Putamen (tissue), 1 donor: ENCODE measurements at regions not wholly inside any gene's neighbourhood (a gene's known extent, or its start where the extent isn't known, plus 50 kb on each side); places are given as distances from the start of the nearest gene placed in this dataset.
A peak's percentile ranks its signal among the peaks of the same experiment; 100 is the strongest.
"Not testable (repeated sequence)": the region's sequence is repeated elsewhere in the genome, so short reads cannot be mapped to it uniquely, and the experiment has no call there.

ENCODE experiments used
- DNase-seq: peaks from one replicate; pipeline ENCODE4 v3.0.0-alpha.2; 2016; ENCODE audit warnings: low spot score

DNA sequence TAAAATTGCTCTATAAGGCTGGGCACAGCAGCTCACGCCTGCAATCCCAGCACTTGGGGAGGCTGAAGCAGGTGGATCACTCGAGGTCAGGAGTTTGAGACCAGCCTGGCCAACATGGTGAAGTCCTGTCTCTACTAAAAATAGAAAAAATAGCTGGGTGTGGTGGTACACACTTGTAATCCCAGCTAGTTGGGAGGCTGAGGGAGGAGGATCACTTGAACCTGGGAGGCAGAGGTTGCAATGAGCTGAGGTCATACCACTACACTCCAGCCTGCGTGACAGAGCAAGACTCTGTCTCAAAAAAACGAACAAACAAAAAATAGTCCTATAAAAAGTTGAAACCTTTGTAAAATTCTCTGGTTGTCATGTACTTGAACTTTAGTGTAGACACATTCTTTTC, 93.0 kb upstream of the KIF26B start:
- not testable (repeated sequence) for DNase-seq

- no peak for DNase-seq
Measured at GRCh38 chr1:245060684-245061374, 94.0 kb upstream of the KIF26B start.

DNA sequence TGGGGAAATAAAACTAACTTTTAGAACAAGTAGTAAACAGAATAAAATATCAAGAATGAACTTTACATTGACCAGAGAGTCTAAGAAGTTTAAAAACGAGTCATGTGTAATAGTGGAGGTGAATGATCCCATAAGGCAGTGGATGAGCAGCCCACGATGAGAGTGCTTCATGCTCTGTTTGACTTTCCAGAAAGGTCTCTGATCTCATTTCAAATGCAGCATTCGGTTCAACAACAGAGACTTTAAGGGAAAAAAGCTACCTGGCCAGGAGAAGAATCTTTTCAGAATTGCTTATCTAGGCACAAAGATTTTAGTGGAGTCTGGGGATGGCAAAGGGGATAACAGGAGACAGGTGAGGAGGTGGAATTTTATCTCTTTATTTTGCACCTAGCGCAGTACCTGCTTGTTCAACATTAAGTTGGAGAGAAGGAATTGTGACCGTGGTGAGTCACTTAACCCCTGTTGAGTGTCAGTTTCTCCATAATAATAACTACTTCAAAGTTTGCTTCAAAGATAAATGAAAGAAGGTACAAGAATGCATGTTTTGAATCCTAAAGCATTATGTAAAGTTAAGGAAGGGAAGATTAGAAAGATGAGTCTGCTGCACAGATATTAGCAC, 94.9 kb upstream of the KIF26B start:
- DNase-seq = no peak

DNA sequence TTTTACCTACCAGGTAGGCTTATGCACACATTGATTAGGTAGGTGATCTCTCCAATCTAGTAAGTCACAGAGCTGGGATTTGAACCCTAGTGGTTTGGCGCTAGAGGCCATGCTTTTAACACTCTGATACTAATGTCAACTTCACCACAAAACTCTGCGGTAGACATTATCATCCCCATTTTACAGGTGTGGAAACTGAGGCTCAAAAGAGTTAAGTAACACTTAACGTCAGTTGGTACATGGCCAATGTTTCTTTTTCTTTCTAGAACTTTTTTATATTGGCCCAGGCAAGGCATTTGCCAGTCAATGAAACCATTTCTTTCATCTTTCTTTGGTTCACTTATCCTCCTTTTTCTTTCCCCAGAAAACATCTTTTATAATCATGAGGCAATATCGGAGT, 95.9 kb upstream of the KIF26B start:
- no peak for DNase-seq

DNA sequence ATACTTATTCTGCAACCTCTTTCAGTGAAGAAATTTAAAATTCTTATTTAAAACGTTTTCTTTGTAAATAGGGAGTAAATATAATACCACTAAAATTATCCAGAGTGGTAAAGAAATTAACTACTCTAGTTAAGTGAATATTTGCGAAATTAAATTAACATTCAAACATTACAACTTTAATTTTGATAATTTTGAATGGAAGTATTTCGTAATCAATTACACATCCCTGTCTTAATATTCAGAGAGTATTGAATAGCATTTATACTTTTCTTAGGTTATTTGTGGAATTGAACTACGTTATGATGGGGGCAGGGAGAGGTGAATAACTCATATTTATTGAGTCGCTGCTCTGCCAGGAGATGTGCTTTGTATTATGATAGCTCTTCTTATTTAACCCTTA, 96.3 kb upstream of the KIF26B start:
- no peak for DNase-seq

GRCh38 chr1:245056913-245057312, 97.9 kb upstream of the KIF26B start:
- DNase-seq = no peak

- not testable (repeated sequence) for DNase-seq
Measured at GRCh38 chr1:245056296-245056695, 98.5 kb upstream of the KIF26B start.

GRCh38 chr1:245055752-245056151, 99.0 kb upstream of the KIF26B start:
- DNase-seq = no peak

GRCh38 chr1:245054507-245055270, 100.1 kb upstream of the KIF26B start:
- no peak for DNase-seq

DNA sequence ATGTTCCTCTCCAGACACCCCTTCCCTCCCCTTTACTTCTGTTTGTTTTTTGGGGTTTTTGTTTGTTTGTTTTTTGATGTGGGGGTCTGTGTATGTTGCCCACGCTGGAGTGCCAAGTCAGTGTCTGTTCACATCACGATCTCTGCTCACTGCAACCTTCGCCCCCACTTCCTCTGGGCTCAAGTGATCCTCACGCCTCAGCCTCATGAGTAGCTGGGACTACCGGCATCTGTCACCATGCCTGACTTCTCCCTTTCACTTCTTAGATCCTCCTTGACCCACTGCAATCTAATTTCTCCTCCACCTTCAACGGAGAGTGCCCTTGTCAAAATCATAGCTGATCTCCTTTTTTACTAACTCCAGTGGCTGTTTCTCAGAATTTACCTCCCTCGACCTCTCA, 100.7 kb upstream of the KIF26B start:
- DNase-seq = peak; percentile 14

- DNase-seq = no peak
Measured at GRCh38 chr1:245052258-245052657, 102.5 kb upstream of the KIF26B start.

DNA sequence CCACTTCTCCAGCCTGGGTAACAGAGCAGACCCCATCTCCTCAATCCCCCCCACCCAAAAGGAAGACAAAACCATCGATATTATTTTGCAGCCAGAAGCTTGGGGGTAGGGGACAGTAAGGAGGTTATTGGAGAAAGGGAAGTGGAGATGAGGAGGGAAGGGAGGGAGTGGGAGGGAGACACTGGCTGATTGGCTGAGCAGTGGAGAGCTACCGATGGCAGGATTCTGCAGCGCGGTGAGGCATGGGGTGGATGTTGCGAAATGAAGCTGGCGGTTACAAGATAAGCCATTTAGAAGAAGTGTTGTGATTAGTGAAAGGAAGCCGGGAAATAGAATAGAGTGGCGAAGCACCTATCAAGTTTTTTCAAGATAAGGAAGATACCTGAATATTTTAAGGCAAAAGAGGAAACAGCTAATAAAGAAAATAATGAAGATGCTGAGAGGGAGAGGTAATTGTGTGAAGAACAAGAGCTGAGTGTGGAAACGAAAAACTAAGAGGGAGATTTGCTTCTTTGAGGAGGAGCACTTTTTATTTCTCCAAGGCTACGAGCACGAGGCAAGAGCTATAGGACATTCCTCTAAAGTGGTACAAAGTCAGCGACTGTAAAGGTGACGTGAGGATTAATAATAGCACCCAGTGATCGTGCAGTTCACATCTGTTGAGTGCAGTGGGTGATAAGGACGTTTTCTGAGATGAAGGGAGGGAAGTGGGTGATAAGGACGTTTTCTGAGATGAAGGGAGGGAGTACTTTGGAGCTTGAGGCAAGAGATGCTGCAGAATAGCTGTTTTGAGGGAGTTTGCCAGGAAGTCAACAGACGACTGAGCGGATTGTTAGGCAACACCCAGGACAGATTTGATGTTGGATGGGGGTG, 103.2 kb upstream of the KIF26B start:
- peak; percentile 23 for DNase-seq

DNA sequence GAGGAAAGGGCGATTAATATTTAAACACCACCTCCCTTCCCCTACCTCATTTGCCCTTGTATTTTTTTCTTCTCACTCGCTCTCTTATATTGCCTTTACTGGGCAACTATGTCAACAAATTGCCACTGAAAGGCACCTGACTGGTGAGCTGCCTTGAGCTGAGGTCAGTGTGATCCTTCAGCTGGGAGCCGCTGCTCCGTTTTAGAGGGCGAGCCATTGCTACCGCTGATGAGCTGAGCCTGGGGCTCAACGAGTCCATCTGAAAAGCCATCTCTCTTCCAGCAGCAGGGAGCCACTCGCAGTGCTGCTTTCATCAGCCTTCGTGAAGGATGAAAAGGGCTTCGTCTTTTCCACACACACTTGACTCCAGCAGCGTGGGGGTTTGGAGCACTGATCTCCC, 108.0 kb upstream of the KIF26B start:
- no peak for DNase-seq

DNA sequence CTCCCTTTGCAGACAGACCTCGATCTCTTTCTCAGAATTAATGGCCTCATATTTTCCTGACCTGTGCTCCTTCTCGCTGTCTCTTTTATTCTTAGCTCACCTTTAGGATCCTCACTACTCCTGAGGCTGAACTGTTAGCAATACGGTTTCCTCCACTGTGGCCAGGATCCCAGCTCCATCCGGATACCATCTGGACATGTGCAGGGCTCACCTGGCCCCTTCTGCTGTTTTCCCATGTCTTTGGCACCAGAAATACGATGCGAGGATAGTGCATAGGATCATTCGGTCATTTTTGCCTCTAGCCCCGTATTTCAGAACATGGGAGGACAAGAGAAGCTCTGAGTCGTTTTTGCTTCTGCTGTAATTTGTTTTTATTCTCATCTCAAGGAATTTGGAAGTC, 108.5 kb upstream of the KIF26B start:
- DNase-seq = no peak

- DNase-seq = no peak
Measured at GRCh38 chr1:245045087-245045881, 109.5 kb upstream of the KIF26B start.

GRCh38 chr1:245043611-245043940, 111.2 kb upstream of the KIF26B start:
- no peak for DNase-seq

DNA sequence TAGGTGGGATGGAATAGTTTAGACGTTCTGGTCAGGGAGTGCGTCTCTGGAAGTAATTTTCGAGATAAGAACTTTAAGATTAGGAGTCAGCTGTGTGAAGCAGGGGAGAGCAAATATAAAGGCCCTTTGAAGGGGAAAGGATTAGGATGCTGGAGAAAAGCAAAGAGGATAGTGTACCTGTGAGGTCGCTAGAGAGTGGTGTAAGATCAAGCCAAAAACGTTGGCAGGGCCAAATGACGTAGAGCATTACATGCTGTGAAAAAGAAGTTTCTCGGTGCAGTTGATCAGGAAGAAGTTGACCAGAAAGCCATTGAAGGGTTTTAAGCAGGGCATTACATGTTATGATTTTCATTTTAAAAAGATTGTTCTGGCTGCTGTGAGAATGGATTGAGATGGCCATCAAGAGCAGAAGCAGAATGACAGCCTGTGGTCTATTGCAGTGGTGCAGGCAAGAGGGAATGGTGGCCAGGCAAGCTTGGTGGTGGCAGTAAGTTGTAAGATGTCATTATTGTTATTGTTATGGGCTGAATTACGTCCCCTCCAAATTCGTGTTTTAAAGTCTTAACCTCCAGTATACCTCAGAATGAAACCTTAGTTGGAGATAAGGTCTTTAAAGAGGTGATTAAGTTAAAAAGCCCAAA, 113.6 kb upstream of the KIF26B start:
- no peak for DNase-seq

DNA sequence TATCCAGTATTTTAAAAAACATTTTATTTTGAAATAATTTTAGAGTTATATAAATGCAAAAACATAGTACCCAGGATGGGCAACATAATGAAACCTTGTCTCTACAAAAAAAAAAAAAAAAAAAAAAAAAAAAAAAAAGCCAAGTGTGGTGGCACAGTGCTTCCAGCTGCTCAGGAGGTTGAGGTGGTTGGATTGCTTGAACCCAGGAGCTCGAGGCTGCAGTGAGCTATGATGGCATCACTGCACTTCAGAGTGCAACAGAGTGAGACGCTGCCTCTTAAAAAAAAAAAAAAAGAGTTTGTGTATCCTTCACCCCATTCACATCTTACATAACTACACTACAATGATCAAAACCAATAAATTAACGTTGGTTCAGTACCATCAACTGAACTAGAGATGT, 115.6 kb upstream of the KIF26B start:
- no peak for DNase-seq

- DNase-seq = no peak
Measured at GRCh38 chr1:245036102-245036501, 118.7 kb upstream of the KIF26B start.

GRCh38 chr1:245031041-245031440, 123.7 kb upstream of the KIF26B start:
- DNase-seq = no peak

DNA sequence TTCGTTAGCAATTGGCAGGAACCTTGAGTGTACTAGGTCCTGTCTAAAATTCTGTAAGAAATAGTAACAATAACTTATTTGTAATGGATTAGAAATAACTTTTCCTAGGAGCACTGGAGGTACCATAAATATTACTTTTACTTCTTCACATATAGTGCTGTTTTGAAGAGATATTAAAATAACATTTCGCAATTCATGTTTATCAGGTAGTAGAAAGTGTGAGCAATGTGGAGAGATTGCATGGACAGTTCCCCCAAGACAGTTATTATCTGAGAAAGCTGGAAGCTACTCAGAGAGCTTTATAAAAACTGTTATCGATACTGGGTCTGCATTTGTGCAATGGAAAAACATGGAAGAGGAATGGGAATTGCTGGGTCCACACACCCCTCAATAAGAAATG, 128.5 kb upstream of the KIF26B start:
- DNase-seq = no peak
